Activated CD4-positive, alpha-beta T cell treated with anti-CD3 and anti-CD28 coated beads, Interleukin-2, Interleukin-6, amounts not matched to agents 100 ng/mL and 50 ng/mL, durations not matched to agents 16 hours and 8 hours (primary cell): ENCODE measurements at regions not wholly inside any gene's neighbourhood (a gene's known extent, or its start where the extent isn't known, plus 50 kb on each side); places are given as distances from the start of the nearest gene placed in this dataset.

Experiments used
- DNase-seq: peaks from one replicate; pipeline ENCODE4 v3.0.0-alpha.2; 2020

- no peak for DNase-seq
Observed at GRCh38 chr4:24668956-24669355, 84.6 kb upstream of the DHX15 start.

- DNase-seq: no peak
Observed at GRCh38 chr4:24669751-24670150, 85.4 kb upstream of the DHX15 start.

- no peak for DNase-seq
Observed at GRCh38 chr4:24671849-24672248, 87.5 kb upstream of the DHX15 start.

- no peak for DNase-seq
Observed at GRCh38 chr4:24672880-24673279, 88.5 kb upstream of the DHX15 start.

- no peak for DNase-seq
Observed at GRCh38 chr4:24674279-24674678, 89.9 kb upstream of the DHX15 start.

GRCh38 chr4:24675721-24676389, 91.5 kb upstream of the DHX15 start:
- DNase-seq: no peak

- DNase-seq: no peak
Observed at GRCh38 chr4:24677909-24678308, 93.6 kb upstream of the DHX15 start.

- DNase-seq: no peak
Observed at GRCh38 chr4:24680746-24681448, 96.5 kb upstream of the DHX15 start.

GRCh38 chr4:24683116-24683515, 98.8 kb upstream of the DHX15 start:
- DNase-seq: no peak

GRCh38 chr4:24686866-24687692, 102.7 kb upstream of the DHX15 start:
- peak; percentile 14 for DNase-seq

GRCh38 chr4:24688453-24688852, 104.1 kb upstream of the DHX15 start:
- no peak for DNase-seq

- no peak for DNase-seq
Observed at GRCh38 chr4:24689212-24689611, 104.9 kb upstream of the DHX15 start.

- DNase-seq: no peak
Observed at GRCh38 chr4:24690436-24690835, 104.9 kb upstream of the SOD3 start.

GRCh38 chr4:24693636-24694035, 101.7 kb upstream of the SOD3 start:
- no peak for DNase-seq

GRCh38 chr4:24700118-24700517, 95.3 kb upstream of the SOD3 start:
- DNase-seq: no peak

- DNase-seq: no peak
Observed at GRCh38 chr4:24701683-24702082, 93.7 kb upstream of the SOD3 start.

GRCh38 chr4:24702281-24702680, 93.1 kb upstream of the SOD3 start:
- DNase-seq: no peak

- DNase-seq: no peak
Observed at GRCh38 chr4:24703298-24703697, 92.1 kb upstream of the SOD3 start.

GRCh38 chr4:24704149-24704548, 91.2 kb upstream of the SOD3 start:
- no peak for DNase-seq

- DNase-seq: no peak
Observed at GRCh38 chr4:24705016-24705753, 90.2 kb upstream of the SOD3 start.

- DNase-seq: no peak
Observed at GRCh38 chr4:24713604-24714003, 81.8 kb upstream of the SOD3 start.

- no peak for DNase-seq
Observed at GRCh38 chr4:24719615-24720014, 75.8 kb upstream of the SOD3 start.

GRCh38 chr4:24720436-24720835, 74.9 kb upstream of the SOD3 start:
- no peak for DNase-seq
